Esophagus squamous epithelium (tissue), 5 donors: ENCODE measurements at regions not wholly inside any gene's neighbourhood (a gene's known extent, or its start where the extent isn't known, plus 50 kb on each side); places are given as distances from the start of the nearest gene placed in this dataset.
"Not testable (repeated sequence)": the region's sequence is repeated elsewhere in the genome, so short reads cannot be mapped to it uniquely, and the experiment has no call there.

Experiments used
- DNase-seq: peaks from one replicate; lab custom pipeline; 2025; lab: John Stamatoyannopoulos, UW
- H3K27ac ChIP-seq, 4 donors: fragments of 200-600 bp; sonication (generic); one replicate each; pipeline ENCODE4 v1.5.1; 2016 to 2019; ENCODE audit warnings: mild to moderate bottlenecking in 1 of 4
- H3K27me3 ChIP-seq, 4 donors: fragments of 200-600 bp; sonication (generic); 1 replicate in 3 of 4; 2 replicates in 1 of 4; pipeline versions ENCODE4 v1.5.1 to v1.6.0; 2017 to 2021; ENCODE audit warnings: antibody characterized with exemption in 1 of 4
- H3K36me3 ChIP-seq, 3 donors: fragments of 200-600 bp; sonication (generic); one replicate each; pipeline ENCODE4 v1.5.1; 2016 to 2019
- H3K4me1 ChIP-seq, 3 donors: fragments of 200-600 bp; sonication (generic); one replicate each; pipeline ENCODE4 v1.5.1; 2017 to 2019
- H3K4me3 ChIP-seq, 4 donors: fragments of 200-600 bp; sonication (generic); 1 replicate in 3 of 4; 2 replicates in 1 of 4; pipeline ENCODE4 v1.5.1; 2016 to 2019; ENCODE audit warnings: mild to moderate bottlenecking in 2 of 4, moderate library complexity in 1 of 4
- H3K9me3 ChIP-seq, 3 donors: fragments of 200-600 bp; sonication (generic); one replicate each; pipeline ENCODE4 v1.5.1; 2016 to 2019
- POLR2A ChIP-seq, 4 donors: fragments of 450-650 bp; IDR thresholded peaks; one replicate each; pipeline ENCODE4 v1.6.1; 2017; ENCODE audit warnings: antibody characterized with exemption in 4 of 4, mild to moderate bottlenecking in 4 of 4, moderate library complexity in 3 of 4
- WGBS, 2 donors: methylation state at CpG; one replicate each; pipeline ENCODE4 v1.1.5; 2018; 5-methylcytosine and 5-hydroxymethylcytosine counted together
- intact Hi-C: fragments of 100-400 bp; cut with DNase I; formaldehyde crosslinking; loops from one replicate; pipeline ENCODE4 v1.15.0; 2022
- TF ChIP-seq, protein P1 (sequence below), 6 experiments: fragments of 450-650 bp in 4 of 6; fragments of 200-600 bp in 2 of 6; sonication (generic) in 2 of 6; IDR thresholded peaks; one replicate each; pipeline ENCODE4 v1.5.1; 2016 to 2019; ENCODE audit warnings: antibody characterized with exemption in 6 of 6, mild to moderate bottlenecking in 4 of 6, moderate library complexity in 4 of 6
- donor health status: DM: yes; HTN: yes; CAD: no.

DNA sequence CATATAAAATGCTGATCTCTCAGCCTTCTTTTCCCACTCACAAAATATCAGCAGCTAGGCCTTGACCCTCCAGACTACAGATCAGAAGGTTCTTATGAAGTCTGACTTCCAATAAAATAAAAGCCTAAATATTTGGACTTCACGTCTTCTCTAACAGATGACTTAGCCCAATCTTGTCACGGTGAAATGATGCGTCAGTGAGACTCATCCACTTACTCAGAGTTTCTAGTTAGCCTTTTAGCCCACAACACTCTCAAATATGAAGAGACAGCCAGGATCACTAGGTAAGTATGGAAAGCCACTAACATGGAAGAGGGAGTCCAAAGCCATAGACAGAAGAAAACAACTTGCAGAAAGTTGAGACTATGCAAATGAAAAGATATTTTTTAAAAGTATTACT, 601.2 kb downstream of the PYDC2 start:
- DNase-seq = no peak
- intact Hi-C loops = no loop called here
- Histone ChIP-seq H3K27ac (no peak overlapping the region), H3K9me3 (no peaks in the 10 kb centered on the region), H3K36me3 (no peaks in the 10 kb centered on the region), H3K4me1 (no peaks in the 10 kb centered on the region), H3K27me3 (no peaks in the 10 kb centered on the region), H3K4me3 (no peak overlapping the region)
- 32 to 77% methylated on average over 3 of the region's 3 CpGs for WGBS, 2 donors
- TF ChIP-seq, protein P1, sequence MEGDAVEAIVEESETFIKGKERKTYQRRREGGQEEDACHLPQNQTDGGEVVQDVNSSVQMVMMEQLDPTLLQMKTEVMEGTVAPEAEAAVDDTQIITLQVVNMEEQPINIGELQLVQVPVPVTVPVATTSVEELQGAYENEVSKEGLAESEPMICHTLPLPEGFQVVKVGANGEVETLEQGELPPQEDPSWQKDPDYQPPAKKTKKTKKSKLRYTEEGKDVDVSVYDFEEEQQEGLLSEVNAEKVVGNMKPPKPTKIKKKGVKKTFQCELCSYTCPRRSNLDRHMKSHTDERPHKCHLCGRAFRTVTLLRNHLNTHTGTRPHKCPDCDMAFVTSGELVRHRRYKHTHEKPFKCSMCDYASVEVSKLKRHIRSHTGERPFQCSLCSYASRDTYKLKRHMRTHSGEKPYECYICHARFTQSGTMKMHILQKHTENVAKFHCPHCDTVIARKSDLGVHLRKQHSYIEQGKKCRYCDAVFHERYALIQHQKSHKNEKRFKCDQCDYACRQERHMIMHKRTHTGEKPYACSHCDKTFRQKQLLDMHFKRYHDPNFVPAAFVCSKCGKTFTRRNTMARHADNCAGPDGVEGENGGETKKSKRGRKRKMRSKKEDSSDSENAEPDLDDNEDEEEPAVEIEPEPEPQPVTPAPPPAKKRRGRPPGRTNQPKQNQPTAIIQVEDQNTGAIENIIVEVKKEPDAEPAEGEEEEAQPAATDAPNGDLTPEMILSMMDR (IDR thresholded peaks at IDR 0.05) = no peak
- no peak for TF ChIP-seq POLR2A (IDR thresholded peaks at IDR 0.05)

DNA sequence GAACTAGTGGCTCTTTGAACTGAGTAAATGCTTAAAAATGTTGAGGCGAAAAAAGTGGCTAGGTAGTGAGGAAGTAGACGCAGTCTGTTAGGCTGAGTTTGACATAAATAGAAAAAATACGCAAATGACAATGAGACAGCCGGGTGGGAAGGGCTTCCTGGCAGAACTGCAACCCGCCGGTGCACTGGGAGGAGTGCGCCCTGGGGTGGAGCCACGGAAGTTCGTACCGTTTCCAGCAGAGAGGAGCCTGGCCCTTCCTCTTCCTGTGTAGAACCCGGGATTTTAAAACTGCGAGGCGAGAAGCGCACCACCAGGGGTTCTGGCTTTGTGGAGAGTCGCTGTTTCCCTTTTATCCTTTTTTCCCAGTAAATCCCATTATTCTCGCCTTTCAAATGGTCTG, 602.6 kb downstream of the PYDC2 start:
- intact Hi-C loops = no loop called here
- H3K27ac ChIP-seq = no peak overlapping the region
- peak; percentile 1 for DNase-seq

DNA sequence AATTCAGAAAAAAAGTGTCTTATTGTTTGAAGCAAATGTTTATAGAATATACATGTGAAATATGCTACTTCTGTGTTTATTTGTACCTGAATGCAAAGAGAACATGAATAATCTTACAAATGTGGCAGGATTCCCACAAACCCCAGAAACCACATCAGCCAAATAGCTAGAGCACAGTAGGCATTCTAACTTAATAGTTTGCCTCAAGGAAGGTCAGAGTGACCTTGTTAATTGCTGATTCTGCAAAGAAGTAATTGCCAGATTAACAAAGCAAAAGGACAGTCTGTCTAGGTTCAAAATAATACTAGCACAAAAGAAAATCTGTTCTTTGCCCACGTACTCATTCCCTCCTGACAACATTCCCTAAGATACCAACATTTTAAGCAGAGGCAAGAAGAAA, 604.0 kb downstream of the PYDC2 start:
- intact Hi-C loops = no loop called here
- 54 to 56% methylated on average over 1 of the region's 1 CpG for WGBS, 2 donors
- Histone ChIP-seq H3K4me1 (no peaks in the 10 kb centered on the region), H3K27ac (no peak overlapping the region), H3K9me3 (no peaks in the 10 kb centered on the region), H3K36me3 (no peaks in the 10 kb centered on the region), H3K4me3 (no peak overlapping the region), H3K27me3 (no peaks in the 10 kb centered on the region)
- no peak for DNase-seq
- no peak for TF ChIP-seq POLR2A (IDR thresholded peaks at IDR 0.05)
- TF ChIP-seq, protein P1 (IDR thresholded peaks at IDR 0.05) = no peak

More for the DNA sequence above, 602.6 kb downstream of the PYDC2 start:
- H3K36me3 ChIP-seq = no peaks in the 10 kb centered on the region
- no peaks in the 10 kb centered on the region for H3K9me3 ChIP-seq
- TF ChIP-seq, protein P1 (IDR thresholded peaks at IDR 0.05) = no peak
- TF ChIP-seq POLR2A (IDR thresholded peaks at IDR 0.05) = no peak
- H3K4me3 ChIP-seq = peak overlapping the region in 1 of 4 donors; percentile 44
- H3K27me3 ChIP-seq = no peaks in the 10 kb centered on the region
- WGBS, 2 donors = 35 to 37% methylated on average over 14 to 15 of the region's 16 CpGs
- no peaks in the 10 kb centered on the region for H3K4me1 ChIP-seq

DNA sequence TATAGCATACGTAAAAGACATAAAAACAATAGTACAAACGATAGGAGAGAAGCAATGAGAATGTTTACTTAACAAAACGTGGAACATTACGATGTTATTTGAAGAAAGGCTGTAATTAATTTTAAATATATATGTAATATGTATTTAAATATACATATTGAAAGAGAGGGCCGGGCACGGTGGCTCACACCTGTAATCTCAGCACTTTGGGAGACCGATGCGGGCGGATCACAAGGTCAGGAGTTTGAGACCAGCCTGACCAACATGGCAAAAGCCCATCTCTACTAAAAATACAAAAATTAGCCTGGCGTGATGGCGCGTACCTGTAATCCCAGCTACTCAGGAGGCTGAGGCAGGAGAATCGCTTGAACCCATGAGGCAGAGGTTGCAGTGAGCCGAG, 605.3 kb downstream of the PYDC2 start:
- DNase-seq, H3K27ac ChIP-seq, H3K4me1 ChIP-seq, H3K36me3 ChIP-seq, H3K4me3 ChIP-seq, H3K27me3 ChIP-seq, intact Hi-C loops, H3K9me3 ChIP-seq: not testable (repeated sequence)
- WGBS, 2 donors = 88 to 89% methylated on average over 9 to 14 of the region's 14 CpGs

DNA sequence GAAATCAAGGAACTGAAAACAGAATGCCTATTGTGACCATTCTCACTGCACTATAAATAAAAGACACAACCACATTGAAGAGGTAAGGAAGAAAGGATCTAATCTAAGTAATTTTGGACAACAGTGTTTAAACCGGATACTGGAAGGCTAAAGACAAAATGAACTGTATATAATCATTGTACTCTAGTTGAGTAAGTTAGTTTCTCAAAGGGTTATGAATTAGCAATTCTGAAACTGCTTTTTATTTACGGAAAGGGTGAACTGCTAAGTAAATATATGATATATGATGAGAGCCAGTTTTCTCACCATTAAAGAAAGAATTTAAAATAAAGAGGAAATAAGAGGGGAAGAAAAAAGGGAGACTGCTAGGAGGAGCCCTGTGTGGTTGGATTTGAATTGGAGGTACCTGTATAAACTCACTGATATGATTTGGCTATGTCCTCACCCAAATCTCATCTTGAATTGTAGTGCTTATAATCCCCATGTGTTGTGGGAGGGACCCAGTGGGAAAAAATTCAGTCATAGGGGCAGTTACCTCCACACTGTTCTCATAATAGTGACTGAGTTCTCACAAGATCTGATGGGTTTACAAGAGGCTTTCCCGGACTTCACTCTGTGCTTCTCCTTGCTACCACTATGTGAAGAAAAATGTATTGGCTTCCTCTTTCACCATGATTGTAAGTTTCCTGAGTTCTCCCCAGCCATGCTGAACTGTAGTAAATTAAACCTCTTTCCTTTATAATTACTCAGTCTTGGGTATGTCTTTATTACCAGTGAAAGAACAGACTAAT, 607.7 kb downstream of the PYDC2 start:
- 62% methylated on average over 3 of the region's 3 CpGs for WGBS, 2 donors
- Histone ChIP-seq H3K4me1 (no peaks in the 10 kb centered on the region), H3K36me3 (no peaks in the 10 kb centered on the region), H3K9me3 (no peaks in the 10 kb centered on the region), H3K27me3 (no peaks in the 10 kb centered on the region), H3K4me3 (no peak overlapping the region), H3K27ac (no peak overlapping the region)
- TF ChIP-seq, protein P1 (IDR thresholded peaks at IDR 0.05) = no peak
- TF ChIP-seq POLR2A (IDR thresholded peaks at IDR 0.05) = no peak
- DNase-seq = no peak
- intact Hi-C loops = no loop called here
